K562 (cell line): ENCODE measurements at regions not wholly inside any gene's neighbourhood (a gene's known extent, or its start where the extent isn't known, plus 50 kb on each side); places are given as distances from the start of the nearest gene placed in this dataset.

Experiments
- ATAC-seq: fragments of 200-7000 bp; cut with Tn5 transposase; 3 replicates; pipeline ENCODE4 v1.9.1; 2020; ENCODE audit warnings: moderate library complexity
- BruUV-seq: library from RNA; stranded (reverse); fragments of 400-500 nt; replicated peaks from 2 replicates; lab custom pipeline; 2021; lab: Mats Ljungman, UMichigan
- CTCF ChIA-PET: fragments of 300-600 bp; formaldehyde crosslinking; extraction: SDS; loops from one replicate; lab custom pipeline; 2021; ENCODE audit warnings: low intra/inter-chr PET ratio; lab: Yijun Ruan, JAX
- POLR2A ChIA-PET: fragments of 300-600, 350-650 bp; sonication (Branson Sonifier 250); formaldehyde crosslinking; extraction: SDS; loops from one replicate; lab custom pipeline; 2021; ENCODE audit warnings: antibody characterized with exemption, inconsistent platforms; lab: Yijun Ruan, JAX
- DNase-seq, 4 experiments: peaks; one replicate each; pipeline versions ENCODE4 v3.0.0 to v3.0.0-alpha.2; 2011 to 2018; ENCODE audit warnings: low spot score in 3 of 4, mixed read lengths in 3 of 4; ENCODE audit errors: extremely low read depth in 1 of 4
- FAIRE-seq: peaks from 2 replicates; lab custom pipeline; 2011; peaks lifted over from hg19 to GRCh38; lab: Jason Lieb, UNC
- H2AFZ ChIP-seq: 2 replicates; pipeline ENCODE4 v1.6.0; 2011; ENCODE audit warnings: low read depth, low read length, control low read depth, inconsistent platforms
- H3K27ac ChIP-seq: fragments of 200-600 bp; 3 replicates; pipeline ENCODE4 v1.8.0; 2011; ENCODE audit warnings: low read depth, mild to moderate bottlenecking, control low read depth, inconsistent platforms, low read length, moderate library complexity, mixed read lengths; ENCODE audit errors: extremely low read depth
- H3K27me3 ChIP-seq, 2 experiments: fragments of 300-600 bp in 1 of 2; 2 replicates in 1 of 2; 3 replicates in 1 of 2; pipeline versions ENCODE4 v1.6.0 to v1.8.0; 2011; ENCODE audit warnings: inconsistent platforms in 2 of 2, low read length in 2 of 2, mild to moderate bottlenecking in 1 of 2, mixed read lengths in 1 of 2, moderate library complexity in 1 of 2; ENCODE audit not compliant: control insufficient read depth in 2 of 2, insufficient read depth in 2 of 2
- H3K36me3 ChIP-seq: fragments of 300-600 bp; 3 replicates; pipeline ENCODE4 v1.8.0; 2011; ENCODE audit warnings: mild to moderate bottlenecking, low read length, inconsistent platforms; ENCODE audit not compliant: control insufficient read depth, insufficient read depth
- H3K4me1 ChIP-seq, 2 experiments: fragments of 200-600 bp in 1 of 2; replicated peaks in 1 of 2; 2 replicates in 1 of 2; 3 replicates in 1 of 2; pipeline versions ENCODE4 v1.5.1 to v1.8.0; 2011; ENCODE audit warnings: inconsistent platforms in 2 of 2, low read length in 2 of 2, mild to moderate bottlenecking in 1 of 2, mixed read lengths in 1 of 2, moderate library complexity in 1 of 2; ENCODE audit not compliant: control insufficient read depth in 2 of 2, insufficient read depth in 2 of 2
- H3K4me2 ChIP-seq: 2 replicates; pipeline ENCODE4 v1.6.1; 2011; ENCODE audit warnings: low read length, control low read depth, inconsistent platforms, mixed read lengths; ENCODE audit not compliant: insufficient read depth
- H3K4me3 ChIP-seq: fragments of 200-600 bp; sonication (generic), shearing (Covaris generic); 2 replicates; pipeline ENCODE4 v1.5.1; 2016; ENCODE audit warnings: control low read depth, inconsistent platforms
- H3K79me2 ChIP-seq: fragments of 200-600 bp; 3 replicates; pipeline ENCODE4 v1.8.0; 2011; ENCODE audit warnings: low read length, inconsistent platforms; ENCODE audit not compliant: control insufficient read depth, insufficient read depth
- H3K9ac ChIP-seq, 2 experiments: 2 replicates each; pipeline versions ENCODE4 v1.6.0 to v1.6.1; 2011; ENCODE audit warnings: low read depth in 2 of 2, low read length in 2 of 2, control low read depth in 1 of 2, inconsistent platforms in 1 of 2, mild to moderate bottlenecking in 1 of 2, mixed read lengths in 1 of 2; ENCODE audit not compliant: insufficient read depth in 1 of 2
- H3K9me1 ChIP-seq: one replicate; pipeline ENCODE4 v1.6.0; 2011; ENCODE audit warnings: inconsistent platforms, mild to moderate bottlenecking, low read length, moderate library complexity; ENCODE audit not compliant: control insufficient read depth, insufficient read depth
- H3K9me3 ChIP-seq: replicated peaks from 2 replicates; pipeline ENCODE4 v1.5.1; 2011; ENCODE audit warnings: low read depth, low read length, inconsistent platforms; ENCODE audit not compliant: control insufficient read depth, insufficient read depth
- H4K20me1 ChIP-seq: replicated peaks from 2 replicates; pipeline ENCODE4 v1.6.1; 2011; ENCODE audit warnings: low read length, inconsistent platforms, mixed read lengths; ENCODE audit not compliant: control insufficient read depth, insufficient read depth
- ATF3 ChIP-seq, 2 experiments: fragments of 450-650 bp in 1 of 2; sonication (generic) in 1 of 2; formaldehyde crosslinking in 1 of 2; IDR thresholded peaks in 1 of 2; conservative IDR thresholded peaks in 1 of 2; 2 replicates each; pipeline versions ENCODE4 v1.6.1 to v1.8.1; 2016 to 2023; ENCODE audit warnings: mild to moderate bottlenecking in 2 of 2, moderate library complexity in 2 of 2, inconsistent platforms in 1 of 2, missing genetic modification reagents in 1 of 2
- BCOR ChIP-seq: fragments of 450-650 bp; IDR thresholded peaks from 2 replicates; pipeline ENCODE4 v1.6.1; 2016
- ESRRB ChIP-seq: fragments of 250-450 bp; sonication (Bioruptor Pico); IDR thresholded peaks from 2 replicates; pipeline ENCODE4 v1.5.0; 2020; ENCODE audit warnings: mild to moderate bottlenecking, moderate library complexity, borderline replicate concordance
- FOSL1 ChIP-seq: fragments of 200-800 bp; sonication (Bioruptor generic); conservative IDR thresholded peaks from 2 replicates; pipeline ENCODE4 v1.6.1; 2016; ENCODE audit warnings: missing genetic modification characterization, missing compliant biosample characterization
- HDAC6 ChIP-seq: IDR thresholded peaks from 2 replicates; pipeline ENCODE4 v1.6.1; 2012; ENCODE audit warnings: low read depth, mild to moderate bottlenecking, control low read depth, inconsistent platforms, low read length, moderate library complexity
- JUND ChIP-seq, 2 experiments: IDR thresholded peaks; 2 replicates in 1 of 2; 3 replicates in 1 of 2; pipeline ENCODE4 v1.6.1; 2011; ENCODE audit warnings: borderline replicate concordance in 2 of 2, low read depth in 2 of 2, low read length in 2 of 2, improper control_type of control experiment in 1 of 2, missing biosample characterization in 1 of 2, missing genetic modification characterization in 1 of 2, missing genetic modification reagents in 1 of 2
- NR2F6 ChIP-seq: fragments of 450-650 bp; formaldehyde crosslinking; IDR thresholded peaks from 2 replicates; pipeline ENCODE4 v1.4.0; 2020; ENCODE audit warnings: mild to moderate bottlenecking
- SLC30A9 ChIP-seq: fragments of 250-450 bp; sonication (Bioruptor Pico); IDR thresholded peaks from 2 replicates; pipeline ENCODE4 v1.8.0; 2022; ENCODE audit warnings: mild to moderate bottlenecking, moderate library complexity
- SMAD3 ChIP-seq: fragments of 450-650 bp; formaldehyde crosslinking; conservative IDR thresholded peaks from 2 replicates; pipeline ENCODE4 v1.4.0; 2020; ENCODE audit warnings: mild to moderate bottlenecking
- ZC3H4 ChIP-seq: sonication (generic); formaldehyde crosslinking; IDR thresholded peaks from 2 replicates; pipeline ENCODE4 v1.9.0; 2021; ENCODE audit warnings: missing genetic modification reagents, borderline replicate concordance
- WGBS: fragments of 100-300 bp; shearing (Covaris generic); methylation state at CpG from one replicate; pipeline ENCODE4 v1.1.6; 2016; ENCODE audit warnings: low coverage, mixed read lengths; ENCODE audit not compliant: insufficient coverage; ENCODE audit errors: missing lambda C conversion rate; 5-methylcytosine and 5-hydroxymethylcytosine counted together
- in situ Hi-C: fragments of 300-500 bp; cut with MboI; formaldehyde crosslinking; loops from 4 replicates; pipeline ENCODE4 v1.15.0; 2018; ENCODE audit warnings: inconsistent platforms, mixed read lengths
- intact Hi-C: fragments of 100-400 bp; cut with micrococcal nuclease; formaldehyde crosslinking; loops from 2 replicates; pipeline ENCODE4 v1.14.2; 2022
- TF ChIP-seq, protein P1 (sequence below): fragments of 250-450 bp; sonication (Bioruptor Pico); IDR thresholded peaks from 2 replicates; pipeline ENCODE4 v1.5.0; 2022; ENCODE audit warnings: mild to moderate bottlenecking
- TF ChIP-seq, protein P2 (sequence below): fragments of 250-450 bp; sonication (Bioruptor Pico); IDR thresholded peaks from 2 replicates; pipeline ENCODE4 v1.8.0; 2022; ENCODE audit warnings: inconsistent platforms, mild to moderate bottlenecking, moderate library complexity, borderline replicate concordance

GRCh38 chr22:41023299-41023623 lies 69.1 kb upstream of the EP300 start (continued):
- TF ChIP-seq, protein P1, sequence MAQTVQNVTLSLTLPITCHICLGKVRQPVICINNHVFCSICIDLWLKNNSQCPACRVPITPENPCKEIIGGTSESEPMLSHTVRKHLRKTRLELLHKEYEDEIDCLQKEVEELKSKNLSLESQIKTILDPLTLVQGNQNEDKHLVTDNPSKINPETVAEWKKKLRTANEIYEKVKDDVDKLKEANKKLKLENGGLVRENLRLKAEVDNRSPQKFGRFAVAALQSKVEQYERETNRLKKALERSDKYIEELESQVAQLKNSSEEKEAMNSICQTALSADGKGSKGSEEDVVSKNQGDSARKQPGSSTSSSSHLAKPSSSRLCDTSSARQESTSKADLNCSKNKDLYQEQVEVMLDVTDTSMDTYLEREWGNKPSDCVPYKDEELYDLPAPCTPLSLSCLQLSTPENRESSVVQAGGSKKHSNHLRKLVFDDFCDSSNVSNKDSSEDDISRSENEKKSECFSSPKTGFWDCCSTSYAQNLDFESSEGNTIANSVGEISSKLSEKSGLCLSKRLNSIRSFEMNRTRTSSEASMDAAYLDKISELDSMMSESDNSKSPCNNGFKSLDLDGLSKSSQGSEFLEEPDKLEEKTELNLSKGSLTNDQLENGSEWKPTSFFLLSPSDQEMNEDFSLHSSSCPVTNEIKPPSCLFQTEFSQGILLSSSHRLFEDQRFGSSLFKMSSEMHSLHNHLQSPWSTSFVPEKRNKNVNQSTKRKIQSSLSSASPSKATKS (CRISPR knock-in tag): no peak
- TF ChIP-seq NR2F6 (CRISPR knock-in tag) (no peak), BCOR (no peak), SLC30A9 (CRISPR knock-in tag) (no peak), ZC3H4 (CRISPR knock-in tag) (no peak), JUND (IDR thresholded peaks at IDR 0.05; ENCODE audit: borderline replicate concordance, low read depth, low read length) (no peak), JUND (tag; IDR thresholded peaks at IDR 0.05; ENCODE audit: borderline replicate concordance, low read depth, low read length) (no peak)
- TF ChIP-seq, protein P2, sequence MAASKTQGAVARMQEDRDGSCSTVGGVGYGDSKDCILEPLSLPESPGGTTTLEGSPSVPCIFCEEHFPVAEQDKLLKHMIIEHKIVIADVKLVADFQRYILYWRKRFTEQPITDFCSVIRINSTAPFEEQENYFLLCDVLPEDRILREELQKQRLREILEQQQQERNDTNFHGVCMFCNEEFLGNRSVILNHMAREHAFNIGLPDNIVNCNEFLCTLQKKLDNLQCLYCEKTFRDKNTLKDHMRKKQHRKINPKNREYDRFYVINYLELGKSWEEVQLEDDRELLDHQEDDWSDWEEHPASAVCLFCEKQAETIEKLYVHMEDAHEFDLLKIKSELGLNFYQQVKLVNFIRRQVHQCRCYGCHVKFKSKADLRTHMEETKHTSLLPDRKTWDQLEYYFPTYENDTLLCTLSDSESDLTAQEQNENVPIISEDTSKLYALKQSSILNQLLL (CRISPR knock-in tag): no peak

DNA sequence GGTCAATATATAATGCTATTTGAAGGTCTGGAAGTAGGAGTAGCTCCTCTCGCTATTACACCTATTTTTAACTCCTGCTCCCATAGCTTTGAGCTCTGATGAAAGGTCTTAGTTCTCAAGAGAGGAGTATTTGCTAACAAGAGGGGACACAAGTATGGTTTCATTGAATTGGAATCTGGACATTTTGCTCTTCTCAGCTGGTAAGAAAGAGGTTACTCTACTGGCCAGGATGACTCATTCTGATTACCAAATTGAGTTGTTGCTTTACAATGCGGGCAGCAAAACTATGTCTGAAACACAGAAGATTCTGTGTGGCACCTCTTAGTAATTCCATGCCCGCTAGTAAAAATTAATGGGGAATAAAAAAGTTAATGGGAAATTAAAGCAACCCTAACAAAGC lies 63.6 kb upstream of the EP300 start:
- no TSS peak for BruUV-seq
- no peaks in the 10 kb centered on the region for H3K4me1 ChIP-seq
- H3K27ac ChIP-seq: no peak overlapping the region
- in situ Hi-C loops: no loop called here
- no peaks in the 10 kb centered on the region for H3K79me2 ChIP-seq
- ChIA-PET POLR2A (no interaction called here), CTCF (no interaction called here)
- H2AFZ ChIP-seq: no peak overlapping the region
- no peaks in the 10 kb centered on the region for H3K9me3 ChIP-seq
- H3K9ac ChIP-seq: no peak overlapping the region
- no peak overlapping the region for H3K4me3 ChIP-seq
- H3K4me2 ChIP-seq: no peak overlapping the region
- H3K27me3 ChIP-seq: peaks cover 0 to 9% of the 10 kb centered on the region in 2 experiments; a peak in 2 of 5 replicates
- no peaks in the 10 kb centered on the region for H3K36me3 ChIP-seq
- 19% methylated on average over 3 of the region's 3 CpGs for WGBS
- H4K20me1 ChIP-seq: no peaks in the 10 kb centered on the region
- FAIRE-seq: no peak
- intact Hi-C loops: no loop called here
- DNase-seq: no peak
- H3K9me1 ChIP-seq: no peaks in the 10 kb centered on the region
- no peak for TF ChIP-seq HDAC6
- TF ChIP-seq ESRRB (CRISPR knock-in tag): no peak
- no peak for TF ChIP-seq SMAD3 (CRISPR knock-in tag)
- peak; percentile 51; the same call in 1 of the 2 replicates for TF ChIP-seq ATF3 (IDR thresholded peaks at IDR 0.05)
- TF ChIP-seq ATF3 (CRISPR knock-in tag; conservative IDR thresholded peaks at IDR 0.05): no peak
- peak; percentile 37; the same call in 1 of the 2 replicates for TF ChIP-seq FOSL1 (tag)
- ATAC-seq: no peak
